ENCODE measurements at regions not wholly inside any gene's neighbourhood (a gene's known extent, or its start where the extent isn't known, plus 50 kb on each side); places are given as distances from the start of the nearest gene placed in this dataset.

DNA sequence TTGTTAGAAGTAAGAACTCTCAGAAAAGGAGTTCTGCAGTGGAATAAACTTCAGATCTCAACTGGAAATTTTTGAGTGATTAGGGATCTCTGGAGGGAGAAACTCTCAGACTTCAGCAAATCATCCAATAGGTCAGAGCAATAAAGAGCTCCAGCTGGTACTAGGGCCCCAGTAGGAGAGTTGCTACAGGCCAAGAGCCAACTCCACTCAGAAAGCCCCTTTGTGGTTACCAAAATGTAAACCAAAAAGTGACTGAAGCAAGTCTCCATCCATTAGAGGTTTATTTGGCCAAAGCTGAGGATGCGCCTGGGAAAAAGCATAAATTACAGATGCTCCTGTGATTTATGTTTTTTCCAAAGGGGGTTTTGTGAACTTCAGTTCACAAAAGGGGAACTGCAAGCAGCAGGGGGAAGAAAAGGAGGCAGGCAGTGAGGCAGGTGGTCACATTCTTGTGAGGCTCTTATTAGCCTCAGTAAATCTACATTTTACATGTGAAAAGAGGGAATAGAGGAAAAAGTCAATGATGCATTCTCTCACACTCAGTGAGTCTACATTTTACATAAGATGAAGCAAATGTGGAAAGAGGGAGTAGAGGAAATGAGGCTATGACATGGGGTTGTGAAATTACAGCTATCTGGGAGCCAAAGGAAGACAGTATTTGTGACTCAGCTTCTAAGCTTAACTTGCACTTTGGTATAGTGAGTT, 92.4 kb upstream of the DAZL start:
- Histone ChIP-seq H3K4me2 (ENCODE audit: insufficient read depth, low read length) (no peak overlapping the region), H3K27me3 (ENCODE audit: control insufficient read depth in 2 of 2, insufficient read depth in 2 of 2, low read length in 2 of 2) (no peaks in the 10 kb centered on the region)
- no TSS peak for BruUV-seq (replicated peaks)

GRCh38 chr3:16700651-16701050, 95.4 kb upstream of the DAZL start:
- FAIRE-seq (no peak), ATAC-seq (no peak), DNase-seq (ENCODE audit: extremely low read depth in 1 of 4, low spot score in 3 of 4) (no peak)
- Histone ChIP-seq H4K20me1 (replicated peaks; ENCODE audit: control insufficient read depth, insufficient read depth, low read length) (no peaks in the 10 kb centered on the region), H3K4me3 (no peak overlapping the region), H3K27me3 (ENCODE audit: control insufficient read depth in 2 of 2, insufficient read depth in 2 of 2, low read length in 2 of 2) (peaks cover 0 to 5% of the 10 kb centered on the region in 2 experiments; a peak in 1 of 5 replicates), H3K79me2 (ENCODE audit: control insufficient read depth, insufficient read depth, low read length) (no peaks in the 10 kb centered on the region), H3K36me3 (ENCODE audit: control insufficient read depth, insufficient read depth, low read length) (no peaks in the 10 kb centered on the region), H3K9me1 (ENCODE audit: control insufficient read depth, insufficient read depth, low read length) (no peaks in the 10 kb centered on the region), H2AFZ (ENCODE audit: low read depth, low read length) (no peak overlapping the region), H3K4me1 (replicated peaks in 1 of 2; ENCODE audit: control insufficient read depth in 2 of 2, insufficient read depth in 2 of 2, low read length in 2 of 2) (no peaks in the 10 kb centered on the region), H3K27ac (ENCODE audit: extremely low read depth, low read depth, low read length) (no peak overlapping the region), H3K9me3 (replicated peaks; ENCODE audit: control insufficient read depth, insufficient read depth, low read depth, low read length) (no peaks in the 10 kb centered on the region), H3K4me2 (ENCODE audit: insufficient read depth, low read length) (no peak overlapping the region), H3K9ac (ENCODE audit: insufficient read depth in 1 of 2, low read depth in 2 of 2, low read length in 2 of 2) (no peak overlapping the region)
- ChIA-PET CTCF (ENCODE audit: low intra/inter-chr PET ratio) (no interaction called here), POLR2A (no interaction called here)
- in situ Hi-C loops (cut with MboI), result no loop called here
- intact Hi-C loops (cut with micrococcal nuclease), result no loop called here
- BruUV-seq (replicated peaks), result no TSS peak
- TF ChIP-seq NFATC3 (IDR thresholded peaks at IDR 0.05), result no peak
- no peak for TF ChIP-seq FOS (IDR thresholded peaks at IDR 0.05; ENCODE audit: extremely low read depth, insufficient read length)
- no peak for TF ChIP-seq RBM17 (IDR thresholded peaks at IDR 0.05; ENCODE audit: borderline replicate concordance, low read depth, low read length)
- no peak for TF ChIP-seq ZNF75A (CRISPR knock-in tag; IDR thresholded peaks at IDR 0.05)
- peak; percentile 30; the same call in 1 of the 2 replicates for TF ChIP-seq SPI1 (IDR thresholded peaks at IDR 0.05; ENCODE audit: borderline replicate concordance, low read depth, low read length)

More for the DNA sequence above, 92.4 kb upstream of the DAZL start:
- in situ Hi-C loops (cut with MboI) (no loop called here), intact Hi-C loops (cut with micrococcal nuclease) (no loop called here)
- Histone ChIP-seq H3K79me2 (ENCODE audit: control insufficient read depth, insufficient read depth, low read length) (no peaks in the 10 kb centered on the region), H4K20me1 (replicated peaks; ENCODE audit: control insufficient read depth, insufficient read depth, low read length) (no peaks in the 10 kb centered on the region), H3K36me3 (ENCODE audit: control insufficient read depth, insufficient read depth, low read length) (no peaks in the 10 kb centered on the region), H3K4me3 (no peak overlapping the region), H3K9me1 (ENCODE audit: control insufficient read depth, insufficient read depth, low read length) (no peaks in the 10 kb centered on the region), H3K9me3 (replicated peaks; ENCODE audit: control insufficient read depth, insufficient read depth, low read depth, low read length) (no peaks in the 10 kb centered on the region), H2AFZ (ENCODE audit: low read depth, low read length) (no peak overlapping the region), H3K4me1 (replicated peaks in 1 of 2; ENCODE audit: control insufficient read depth in 2 of 2, insufficient read depth in 2 of 2, low read length in 2 of 2) (no peaks in the 10 kb centered on the region), H3K27ac (ENCODE audit: extremely low read depth, low read depth, low read length) (no peak overlapping the region), H3K9ac (ENCODE audit: insufficient read depth in 1 of 2, low read depth in 2 of 2, low read length in 2 of 2) (no peak overlapping the region)
- DNase-seq (ENCODE audit: extremely low read depth in 1 of 4, low spot score in 3 of 4) (no peak), ATAC-seq (no peak), FAIRE-seq (no peak)
- POLR2A ChIA-PET, result interaction anchor here (1.1 kb wide), 1 partner anchor 12 kb away, joined by 4 read pairs; no protein-coding TSS in a partner anchor
- CTCF ChIA-PET (ENCODE audit: low intra/inter-chr PET ratio), result no interaction called here
- WGBS (ENCODE audit: insufficient coverage, low coverage, missing lambda C conversion rate), result 0% methylated on average over 1 of the region's 1 CpG
- TF ChIP-seq GATAD2A (IDR thresholded peaks at IDR 0.05) (no peak), PPARD (CRISPR knock-in tag; IDR thresholded peaks at IDR 0.05) (no peak), CBX2 (IDR thresholded peaks at IDR 0.05; ENCODE audit: insufficient read depth, low read length, poor library complexity, severe bottlenecking) (no peak), SPI1 (IDR thresholded peaks at IDR 0.05; ENCODE audit: borderline replicate concordance, low read depth, low read length) (peak; percentile 54; the same call in 1 of the 2 replicates), MEF2D (tag; conservative IDR thresholded peaks at IDR 0.05; ENCODE audit: low read depth) (no peak)
- TF ChIP-seq, protein P1, sequence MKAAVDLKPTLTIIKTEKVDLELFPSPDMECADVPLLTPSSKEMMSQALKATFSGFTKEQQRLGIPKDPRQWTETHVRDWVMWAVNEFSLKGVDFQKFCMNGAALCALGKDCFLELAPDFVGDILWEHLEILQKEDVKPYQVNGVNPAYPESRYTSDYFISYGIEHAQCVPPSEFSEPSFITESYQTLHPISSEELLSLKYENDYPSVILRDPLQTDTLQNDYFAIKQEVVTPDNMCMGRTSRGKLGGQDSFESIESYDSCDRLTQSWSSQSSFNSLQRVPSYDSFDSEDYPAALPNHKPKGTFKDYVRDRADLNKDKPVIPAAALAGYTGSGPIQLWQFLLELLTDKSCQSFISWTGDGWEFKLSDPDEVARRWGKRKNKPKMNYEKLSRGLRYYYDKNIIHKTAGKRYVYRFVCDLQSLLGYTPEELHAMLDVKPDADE (conservative IDR thresholded peaks at IDR 0.05; ENCODE audit: control insufficient read depth, low read depth, low read length), result no peak

All from K562 (cell line).